Mesendoderm (in vitro differentiated cells): ENCODE measurements at regions not wholly inside any gene's neighbourhood (a gene's known extent, or its start where the extent isn't known, plus 50 kb on each side); places are given as distances from the start of the nearest gene placed in this dataset.

Experiments used
- DNase-seq: peaks from one replicate; pipeline ENCODE4 v3.0.0; 2013
- H2AK5ac ChIP-seq: 2 replicates; pipeline ENCODE4 v1.6.1; 2013; ENCODE audit warnings: low read length, inconsistent platforms
- H2BK120ac ChIP-seq: 2 replicates; pipeline ENCODE4 v1.6.1; 2013; ENCODE audit warnings: low read depth, mild to moderate bottlenecking, low read length, moderate library complexity, mixed read lengths
- H2BK15ac ChIP-seq: replicated peaks from 2 replicates; pipeline ENCODE4 v1.6.1; 2013; ENCODE audit warnings: low read depth, mild to moderate bottlenecking, moderate library complexity
- H2BK5ac ChIP-seq: 2 replicates; pipeline ENCODE4 v1.6.1; 2013; ENCODE audit warnings: low read length, inconsistent platforms
- H3K18ac ChIP-seq: 2 replicates; pipeline ENCODE4 v1.6.1; 2013; ENCODE audit warnings: mild to moderate bottlenecking, low read length, mixed read lengths
- H3K23ac ChIP-seq: one replicate; pipeline ENCODE4 v1.6.1; 2013; ENCODE audit warnings: low read length
- H3K27ac ChIP-seq: 2 replicates; pipeline ENCODE4 v1.5.1; 2013; ENCODE audit warnings: low read depth, mild to moderate bottlenecking, inconsistent platforms, low read length, moderate library complexity
- H3K27me3 ChIP-seq: 2 replicates; pipeline ENCODE4 v1.6.1; 2013; ENCODE audit warnings: low read length, control low read depth, mild to moderate bottlenecking, inconsistent platforms; ENCODE audit not compliant: insufficient read depth, poor library complexity
- H3K36me3 ChIP-seq: 2 replicates; pipeline ENCODE4 v1.6.1; 2013; ENCODE audit warnings: low read length, inconsistent platforms; ENCODE audit not compliant: control insufficient read depth, insufficient read depth
- H3K4ac ChIP-seq: one replicate; pipeline ENCODE4 v1.6.1; 2013; ENCODE audit warnings: low read depth, mild to moderate bottlenecking, low read length, moderate library complexity
- H3K4me1 ChIP-seq: 2 replicates; pipeline ENCODE4 v1.6.1; 2013; ENCODE audit warnings: low read depth, low read length, inconsistent platforms; ENCODE audit not compliant: control insufficient read depth
- H3K4me2 ChIP-seq: 2 replicates; pipeline ENCODE4 v1.6.1; 2013; ENCODE audit warnings: low read length
- H3K4me3 ChIP-seq: 2 replicates; pipeline ENCODE4 v1.5.1; 2013; ENCODE audit warnings: mild to moderate bottlenecking, low read length
- H3K56ac ChIP-seq: one replicate; pipeline ENCODE4 v1.6.1; 2013; ENCODE audit warnings: low read length
- H3K79me1 ChIP-seq: 2 replicates; pipeline ENCODE4 v1.6.1; 2013; ENCODE audit warnings: low read length, inconsistent platforms
- H3K79me2 ChIP-seq: 2 replicates; pipeline ENCODE4 v1.6.1; 2013; ENCODE audit warnings: mild to moderate bottlenecking, low read length; ENCODE audit not compliant: control insufficient read depth, insufficient read depth
- H3K9ac ChIP-seq: 2 replicates; pipeline ENCODE4 v1.6.1; 2013; ENCODE audit warnings: low read length, inconsistent platforms
- H4K5ac ChIP-seq: one replicate; pipeline ENCODE4 v1.6.1; 2013; ENCODE audit warnings: low read length
- H4K8ac ChIP-seq: one replicate; pipeline ENCODE4 v1.6.1; 2013; ENCODE audit warnings: low read depth, mild to moderate bottlenecking, control low read depth, low read length, moderate library complexity
- WGBS: extraction: QIAGEN DNeasy Blood & Tissue Kit; methylation state at CpG from one replicate; pipeline ENCODE4 v1.1.7; 2013; ENCODE audit warnings: low lambda C conversion rate, missing lambda C conversion rate; ENCODE audit not compliant: insufficient coverage; ENCODE audit errors: extremely low coverage; 5-methylcytosine and 5-hydroxymethylcytosine counted together

DNA sequence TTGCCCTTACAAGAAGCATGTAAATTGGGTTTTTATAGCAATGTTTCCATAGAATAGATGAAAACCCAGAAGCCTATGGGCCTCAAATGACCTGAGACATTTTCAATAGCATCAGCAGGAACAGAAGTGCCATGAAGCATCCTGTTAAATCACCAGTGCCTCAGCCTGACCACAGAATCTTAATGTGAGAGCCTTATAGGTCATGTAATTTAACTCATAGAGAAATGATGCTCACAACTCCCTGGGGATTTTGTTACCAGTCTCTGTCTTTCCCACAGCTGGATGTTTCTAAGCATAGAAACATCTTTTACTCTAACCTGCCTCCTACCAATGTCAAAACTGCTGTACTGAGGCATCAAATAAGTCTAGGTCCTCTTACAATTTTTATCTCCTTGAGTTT is 295.8 kb upstream of the ACVR2A start:
- Histone ChIP-seq H3K4me2 (no peak overlapping the region), H3K4me3 (no peak overlapping the region), H3K56ac (no peak overlapping the region), H3K4me1 (no peaks in the 10 kb centered on the region), H4K8ac (no peak overlapping the region), H3K27ac (no peak overlapping the region), H3K79me1 (no peaks in the 10 kb centered on the region), H3K79me2 (no peaks in the 10 kb centered on the region), H2BK120ac (no peak overlapping the region), H3K23ac (no peak overlapping the region), H3K36me3 (no peaks in the 10 kb centered on the region), H3K18ac (no peak overlapping the region), H4K5ac (no peak overlapping the region), H2AK5ac (no peak overlapping the region), H2BK5ac (no peak overlapping the region), H3K9ac (no peak overlapping the region), H2BK15ac (no peak overlapping the region), H3K4ac (no peak overlapping the region), H3K27me3 (no peaks in the 10 kb centered on the region)
- DNase-seq = no peak

DNA sequence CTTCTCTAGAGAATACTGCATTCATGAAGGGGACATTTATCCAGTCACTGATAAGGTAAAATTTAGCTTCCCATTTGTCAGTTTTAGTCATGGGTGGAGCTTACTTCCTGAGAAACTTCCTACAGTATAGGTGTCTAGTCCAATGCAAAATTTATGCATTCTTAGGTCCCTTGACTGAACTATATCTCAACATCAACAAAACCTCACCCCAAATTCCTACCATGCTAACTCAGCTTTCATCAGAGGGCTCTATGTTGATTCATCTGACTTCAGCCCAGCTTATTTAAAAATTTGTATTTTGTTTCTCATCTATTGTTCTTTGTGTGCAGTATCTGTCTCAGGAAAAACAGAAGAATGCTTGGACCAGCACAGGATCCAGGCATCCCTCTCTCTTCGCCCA is 296.4 kb upstream of the ACVR2A start:
- no CpG with 5 or more reads among the region's 1 CpG for WGBS
- no peaks in the 10 kb centered on the region for H3K27me3 ChIP-seq
- no peak overlapping the region for H3K9ac ChIP-seq
- no peak overlapping the region for H2AK5ac ChIP-seq
- no peak overlapping the region for H3K27ac ChIP-seq
- no peak overlapping the region for H2BK15ac ChIP-seq
- no peak overlapping the region for H3K4me2 ChIP-seq
- no peak overlapping the region for H3K4ac ChIP-seq
- no peaks in the 10 kb centered on the region for H3K79me1 ChIP-seq
- H3K4me3 ChIP-seq = no peak overlapping the region
- no peaks in the 10 kb centered on the region for H3K36me3 ChIP-seq
- H3K4me1 ChIP-seq = no peaks in the 10 kb centered on the region
- H4K5ac ChIP-seq = no peak overlapping the region
- DNase-seq = no peak
- H3K56ac ChIP-seq = no peak overlapping the region
- no peaks in the 10 kb centered on the region for H3K79me2 ChIP-seq
- no peak overlapping the region for H2BK120ac ChIP-seq
- no peak overlapping the region for H2BK5ac ChIP-seq
- H3K23ac ChIP-seq = no peak overlapping the region
- H4K8ac ChIP-seq = no peak overlapping the region
- H3K18ac ChIP-seq = no peak overlapping the region

- Histone ChIP-seq H3K18ac (no peak overlapping the region), H3K79me2 (no peaks in the 10 kb centered on the region), H3K9ac (no peak overlapping the region), H2BK120ac (no peak overlapping the region), H3K27me3 (no peaks in the 10 kb centered on the region), H3K4ac (no peak overlapping the region), H2AK5ac (no peak overlapping the region), H4K8ac (no peak overlapping the region), H2BK15ac (no peak overlapping the region), H3K4me1 (no peaks in the 10 kb centered on the region), H3K36me3 (no peaks in the 10 kb centered on the region), H3K56ac (no peak overlapping the region), H2BK5ac (no peak overlapping the region), H3K4me3 (no peak overlapping the region), H4K5ac (no peak overlapping the region), H3K27ac (no peak overlapping the region), H3K23ac (no peak overlapping the region), H3K4me2 (no peak overlapping the region), H3K79me1 (no peaks in the 10 kb centered on the region)
- no peak for DNase-seq
- no CpG with 5 or more reads among the region's 1 CpG for WGBS
Observed at GRCh38 chr2:147547440-147547839, 297.4 kb upstream of the ACVR2A start.

DNA sequence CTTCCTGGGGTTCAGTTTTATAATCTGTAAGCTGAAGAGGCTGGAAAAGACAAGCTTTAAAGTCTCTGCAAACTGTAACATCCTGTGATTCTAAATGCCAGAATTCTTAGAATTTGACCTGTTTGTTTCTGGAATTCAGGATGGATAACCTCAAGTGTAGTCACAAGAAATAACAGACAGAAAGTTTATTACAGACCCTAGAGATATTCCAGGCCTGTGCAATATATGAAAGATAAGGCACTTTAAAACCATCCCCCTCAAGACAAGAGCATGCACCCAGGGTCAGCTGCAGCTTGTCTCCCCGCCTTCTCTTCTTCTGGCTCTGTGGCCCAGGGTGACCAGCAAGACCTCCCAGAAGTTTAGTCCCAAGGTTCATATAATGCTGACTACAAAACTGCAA is 298.7 kb upstream of the ACVR2A start:
- H4K8ac ChIP-seq = no peak overlapping the region
- no peak overlapping the region for H3K23ac ChIP-seq
- no peak overlapping the region for H2BK120ac ChIP-seq
- no peaks in the 10 kb centered on the region for H3K27me3 ChIP-seq
- H3K27ac ChIP-seq = no peak overlapping the region
- H4K5ac ChIP-seq = no peak overlapping the region
- no peak overlapping the region for H3K56ac ChIP-seq
- H3K79me1 ChIP-seq = no peaks in the 10 kb centered on the region
- WGBS = no CpG with 5 or more reads among the region's 1 CpG
- H3K4ac ChIP-seq = no peak overlapping the region
- H3K79me2 ChIP-seq = no peaks in the 10 kb centered on the region
- H3K4me3 ChIP-seq = no peak overlapping the region
- H3K36me3 ChIP-seq = no peaks in the 10 kb centered on the region
- H2BK5ac ChIP-seq = no peak overlapping the region
- no peak for DNase-seq
- H3K18ac ChIP-seq = no peak overlapping the region
- H2AK5ac ChIP-seq = no peak overlapping the region
- no peak overlapping the region for H3K4me2 ChIP-seq
- no peak overlapping the region for H3K9ac ChIP-seq
- H3K4me1 ChIP-seq = no peaks in the 10 kb centered on the region
- H2BK15ac ChIP-seq = no peak overlapping the region

DNA sequence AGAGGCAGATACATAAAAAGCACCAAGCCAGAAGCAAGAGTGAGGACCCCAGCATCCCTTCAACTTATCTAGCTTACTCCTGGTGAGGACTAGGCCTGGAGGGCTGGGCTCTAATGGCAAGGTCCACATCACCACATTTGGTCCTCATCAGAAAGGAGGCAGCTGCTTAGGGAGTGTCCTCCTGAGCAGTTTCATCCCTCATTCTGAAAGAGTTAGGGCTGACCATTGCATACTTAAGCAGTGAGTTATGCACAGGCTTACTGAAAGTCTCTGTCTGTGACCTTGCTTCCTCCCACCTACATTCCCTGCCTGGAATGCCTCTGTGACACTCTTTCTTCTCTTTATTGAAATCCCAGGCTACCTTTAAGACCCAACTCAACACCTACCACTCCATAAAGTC is 301.8 kb upstream of the ACVR2A start:
- Histone ChIP-seq H3K36me3 (no peaks in the 10 kb centered on the region), H3K4ac (no peak overlapping the region), H3K23ac (no peak overlapping the region), H4K8ac (no peak overlapping the region), H3K9ac (no peak overlapping the region), H3K4me2 (no peak overlapping the region), H3K79me1 (no peaks in the 10 kb centered on the region), H3K18ac (no peak overlapping the region), H4K5ac (no peak overlapping the region), H3K79me2 (no peaks in the 10 kb centered on the region), H3K27me3 (no peaks in the 10 kb centered on the region), H3K56ac (no peak overlapping the region), H3K27ac (no peak overlapping the region), H2BK5ac (no peak overlapping the region), H2BK15ac (no peak overlapping the region), H3K4me3 (no peak overlapping the region), H2BK120ac (no peak overlapping the region), H2AK5ac (no peak overlapping the region), H3K4me1 (no peaks in the 10 kb centered on the region)
- no peak for DNase-seq

GRCh38 chr2:147542351-147542750 is 302.5 kb upstream of the ACVR2A start:
- Histone ChIP-seq H3K56ac (no peak overlapping the region), H3K27me3 (no peaks in the 10 kb centered on the region), H3K4me3 (no peak overlapping the region), H2AK5ac (no peak overlapping the region), H4K5ac (no peak overlapping the region), H4K8ac (no peak overlapping the region), H3K4me2 (no peak overlapping the region), H2BK15ac (no peak overlapping the region), H3K23ac (no peak overlapping the region), H3K4me1 (no peaks in the 10 kb centered on the region), H3K79me2 (no peaks in the 10 kb centered on the region), H3K4ac (no peak overlapping the region), H3K79me1 (no peaks in the 10 kb centered on the region), H3K9ac (no peak overlapping the region), H3K36me3 (no peaks in the 10 kb centered on the region), H3K27ac (no peak overlapping the region), H2BK120ac (no peak overlapping the region), H3K18ac (no peak overlapping the region), H2BK5ac (no peak overlapping the region)
- WGBS = no CpG with 5 or more reads among the region's 3 CpGs
- DNase-seq = no peak
